Fibroblast of lung (primary cell): ENCODE measurements at regions not wholly inside any gene's neighbourhood (a gene's known extent, or its start where the extent isn't known, plus 50 kb on each side); places are given as distances from the start of the nearest gene placed in this dataset.

ENCODE experiments used
- DNase-seq, 2 donors: peaks; one replicate each; pipeline versions ENCODE4 v3.0.0 to v3.0.0-alpha.2; 2010; ENCODE audit warnings: low read depth in 2 of 2
- H2AFZ ChIP-seq: 2 replicates; pipeline ENCODE4 v1.5.1; 2012; ENCODE audit warnings: low read length, control low read depth, inconsistent platforms
- H3K27ac ChIP-seq: 2 replicates; pipeline ENCODE4 v1.5.1; 2011; ENCODE audit warnings: low read length, control low read depth; ENCODE audit not compliant: insufficient read depth
- H3K27me3 ChIP-seq: 2 replicates; pipeline ENCODE4 v1.5.1; 2011; ENCODE audit warnings: mild to moderate bottlenecking, low read length; ENCODE audit not compliant: control insufficient read depth, insufficient read depth
- H3K36me3 ChIP-seq: 2 replicates; pipeline ENCODE4 v1.5.1; 2011; ENCODE audit warnings: low read length; ENCODE audit not compliant: control insufficient read depth, insufficient read depth
- H3K4me1 ChIP-seq: 2 replicates; pipeline ENCODE4 v1.5.1; 2011; ENCODE audit warnings: low read length; ENCODE audit not compliant: control insufficient read depth, insufficient read depth; ENCODE audit errors: extremely low read depth
- H3K4me2 ChIP-seq: 2 replicates; pipeline ENCODE4 v1.5.1; 2011; ENCODE audit warnings: low read length, control low read depth; ENCODE audit not compliant: insufficient read depth; ENCODE audit errors: extremely low read depth
- H3K4me3 ChIP-seq, 4 experiments: fragments of 200-600 bp in 1 of 4; sonication (generic) in 1 of 4; replicated peaks in 1 of 4; 2 replicates each; pipeline ENCODE4 v1.5.1; 2011 to 2016; ENCODE audit warnings: low read length in 4 of 4, low read depth in 3 of 4, mild to moderate bottlenecking in 3 of 4, control low read depth in 2 of 4, inconsistent platforms in 1 of 4, mixed read lengths in 1 of 4; ENCODE audit not compliant: insufficient read depth in 1 of 4; ENCODE audit errors: control extremely low read depth in 1 of 4
- H3K79me2 ChIP-seq: 2 replicates; pipeline ENCODE4 v1.5.1; 2012; ENCODE audit warnings: mild to moderate bottlenecking, low read length, inconsistent platforms; ENCODE audit not compliant: control insufficient read depth, insufficient read depth
- H3K9ac ChIP-seq: 2 replicates; pipeline ENCODE4 v1.5.1; 2011; ENCODE audit warnings: mild to moderate bottlenecking, low read length, control low read depth; ENCODE audit not compliant: insufficient read depth
- H3K9me3 ChIP-seq: 2 replicates; pipeline ENCODE4 v1.5.1; 2012; ENCODE audit warnings: low read depth, low read length; ENCODE audit not compliant: control insufficient read depth, insufficient read depth
- H4K20me1 ChIP-seq: 2 replicates; pipeline ENCODE4 v1.5.1; 2011; ENCODE audit warnings: low read length; ENCODE audit not compliant: control insufficient read depth, insufficient read depth; ENCODE audit errors: extremely low read depth
- EZH2 ChIP-seq: IDR thresholded peaks from 2 replicates; pipeline ENCODE4 v1.5.1; 2012; ENCODE audit warnings: low read length, control low read depth, mild to moderate bottlenecking; ENCODE audit errors: missing control alignments
- TF ChIP-seq, protein P1 (sequence below), 2 donors: IDR thresholded peaks in 1 of 2; conservative IDR thresholded peaks in 1 of 2; 1 replicate in 1 of 2; 2 replicates in 1 of 2; pipeline ENCODE4 v1.5.1; 2011 to 2012; ENCODE audit warnings: low read length in 2 of 2, control low read depth in 1 of 2, inconsistent platforms in 1 of 2, low read depth in 1 of 2, mild to moderate bottlenecking in 1 of 2

- H3K4me3 ChIP-seq = no peak overlapping the region
- H3K27me3 ChIP-seq = no peaks in the 10 kb centered on the region
- H3K9me3 ChIP-seq = no peaks in the 10 kb centered on the region
- TF ChIP-seq, protein P1, sequence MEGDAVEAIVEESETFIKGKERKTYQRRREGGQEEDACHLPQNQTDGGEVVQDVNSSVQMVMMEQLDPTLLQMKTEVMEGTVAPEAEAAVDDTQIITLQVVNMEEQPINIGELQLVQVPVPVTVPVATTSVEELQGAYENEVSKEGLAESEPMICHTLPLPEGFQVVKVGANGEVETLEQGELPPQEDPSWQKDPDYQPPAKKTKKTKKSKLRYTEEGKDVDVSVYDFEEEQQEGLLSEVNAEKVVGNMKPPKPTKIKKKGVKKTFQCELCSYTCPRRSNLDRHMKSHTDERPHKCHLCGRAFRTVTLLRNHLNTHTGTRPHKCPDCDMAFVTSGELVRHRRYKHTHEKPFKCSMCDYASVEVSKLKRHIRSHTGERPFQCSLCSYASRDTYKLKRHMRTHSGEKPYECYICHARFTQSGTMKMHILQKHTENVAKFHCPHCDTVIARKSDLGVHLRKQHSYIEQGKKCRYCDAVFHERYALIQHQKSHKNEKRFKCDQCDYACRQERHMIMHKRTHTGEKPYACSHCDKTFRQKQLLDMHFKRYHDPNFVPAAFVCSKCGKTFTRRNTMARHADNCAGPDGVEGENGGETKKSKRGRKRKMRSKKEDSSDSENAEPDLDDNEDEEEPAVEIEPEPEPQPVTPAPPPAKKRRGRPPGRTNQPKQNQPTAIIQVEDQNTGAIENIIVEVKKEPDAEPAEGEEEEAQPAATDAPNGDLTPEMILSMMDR (conservative IDR thresholded peaks at IDR 0.05 in 1 of 2, IDR thresholded peaks at IDR 0.05 in 1 of 2; ENCODE audit: low read depth in 1 of 2, low read length in 2 of 2) = no peak
- TF ChIP-seq EZH2 = no peak
- peaks cover 20% of the 10 kb centered on the region for H3K4me1 ChIP-seq
- no peak for DNase-seq
- H3K9ac ChIP-seq = no peak overlapping the region
- H3K79me2 ChIP-seq = no peaks in the 10 kb centered on the region
- no peak overlapping the region for H3K27ac ChIP-seq
- H3K36me3 ChIP-seq = no peaks in the 10 kb centered on the region
- H2AFZ ChIP-seq = no peak overlapping the region
- no peaks in the 10 kb centered on the region for H4K20me1 ChIP-seq
- no peak overlapping the region for H3K4me2 ChIP-seq
Observed at GRCh38 chr20:50376888-50377459, 133.2 kb upstream of the PTPN1 start.

- H3K9ac ChIP-seq = peak overlapping the region; percentile 13
- no peak overlapping the region for H2AFZ ChIP-seq
- no peaks in the 10 kb centered on the region for H3K36me3 ChIP-seq
- H3K9me3 ChIP-seq = no peaks in the 10 kb centered on the region
- H3K4me1 ChIP-seq = peaks cover 16% of the 10 kb centered on the region
- H3K27ac ChIP-seq = peak overlapping the region; percentile 76
- H3K27me3 ChIP-seq = no peaks in the 10 kb centered on the region
- DNase-seq = no peak
- H3K79me2 ChIP-seq = no peaks in the 10 kb centered on the region
- H3K4me3 ChIP-seq = peak overlapping the region in 2 of 4 experiments; percentile 8 to 42
- TF ChIP-seq, protein P1 (conservative IDR thresholded peaks at IDR 0.05 in 1 of 2, IDR thresholded peaks at IDR 0.05 in 1 of 2; ENCODE audit: low read depth in 1 of 2, low read length in 2 of 2) = no peak
- TF ChIP-seq EZH2 = no peak
- no peaks in the 10 kb centered on the region for H4K20me1 ChIP-seq
- peak overlapping the region; percentile 81 for H3K4me2 ChIP-seq
Observed at GRCh38 chr20:50378170-50379000, 131.8 kb upstream of the PTPN1 start.

DNA sequence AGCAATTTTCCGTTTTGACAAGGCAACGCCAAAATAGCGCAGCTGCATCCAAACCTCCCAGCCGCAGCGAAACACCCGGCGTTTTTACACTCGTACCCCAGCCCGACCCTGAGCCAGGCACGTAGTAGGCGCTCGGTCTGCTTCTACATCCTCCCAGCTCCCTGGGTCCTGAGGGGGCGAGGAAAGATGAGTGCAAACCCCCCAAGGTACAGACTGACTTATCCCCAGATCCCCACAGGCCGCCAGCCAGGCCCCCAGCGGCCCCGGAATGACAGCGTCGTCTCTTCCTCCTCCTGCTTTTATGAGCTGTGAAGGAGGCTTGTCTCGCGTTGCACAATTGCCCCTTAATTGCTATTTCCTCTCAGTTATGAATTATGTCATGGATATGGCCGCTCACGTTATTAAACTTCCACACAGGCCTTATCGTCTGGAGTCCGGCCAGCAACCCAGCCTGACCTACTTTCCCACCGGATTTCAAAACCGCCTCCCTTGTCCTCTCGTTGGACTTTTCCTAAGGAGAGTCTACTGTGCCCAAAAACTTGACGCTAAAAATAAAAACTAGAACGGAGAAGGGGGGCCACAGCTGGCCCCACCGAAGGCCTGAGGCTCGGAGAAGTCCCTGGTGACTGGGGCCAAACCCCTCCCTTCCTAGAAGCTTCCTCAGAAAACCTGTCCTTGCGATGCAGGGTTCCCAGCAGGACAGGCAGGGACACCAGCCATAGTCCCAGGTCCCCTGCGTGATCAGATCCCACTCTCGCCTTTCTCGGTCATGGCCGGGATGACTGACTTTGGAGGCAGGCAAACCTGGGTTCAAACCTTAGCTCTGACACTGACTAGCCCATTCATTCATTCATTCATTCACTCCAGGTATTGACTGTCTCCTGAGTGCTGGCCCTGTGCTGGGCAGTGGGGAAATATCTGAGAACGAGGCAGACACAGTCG is 130.9 kb upstream of the PTPN1 start:
- Histone ChIP-seq H3K27me3 (no peaks in the 10 kb centered on the region), H3K4me2 (peak overlapping the region; percentile 81), H3K79me2 (no peaks in the 10 kb centered on the region), H3K9ac (peak overlapping the region; percentile 58), H3K4me3 (peak overlapping the region in 2 of 4 experiments; percentile 8 to 42), H4K20me1 (no peaks in the 10 kb centered on the region), H2AFZ (no peak overlapping the region), H3K27ac (peak overlapping the region; percentile 76), H3K36me3 (no peaks in the 10 kb centered on the region), H3K9me3 (no peaks in the 10 kb centered on the region), H3K4me1 (peaks cover 16% of the 10 kb centered on the region)
- DNase-seq = peak; percentile 48 to 97
- TF ChIP-seq EZH2 = no peak
- TF ChIP-seq, protein P1 (conservative IDR thresholded peaks at IDR 0.05 in 1 of 2, IDR thresholded peaks at IDR 0.05 in 1 of 2; ENCODE audit: low read depth in 1 of 2, low read length in 2 of 2) = no peak
